ENCODE measurements at regions not wholly inside any gene's neighbourhood (a gene's known extent, or its start where the extent isn't known, plus 50 kb on each side); places are given as distances from the start of the nearest gene placed in this dataset.

- DNase-seq (ENCODE audit: low spot score) = no peak
- in situ Hi-C loops (cut with MboI; ENCODE audit: low pct_unique_long_range_greater_than_20kb, low sequenced_read_pairs, unreplicated experiment) = no loop called here
- TF ChIP-seq CTCF (IDR thresholded peaks at IDR 0.05; ENCODE audit: extremely low read depth, insufficient read depth, missing control alignments) = no peak
Measured at GRCh38 chr5:167128581-167128980, 1162.9 kb upstream of the WWC1 start.

- no peak for DNase-seq (ENCODE audit: low spot score)
- no peak for TF ChIP-seq CTCF (IDR thresholded peaks at IDR 0.05; ENCODE audit: extremely low read depth, insufficient read depth, missing control alignments)
- in situ Hi-C loops (cut with MboI; ENCODE audit: low pct_unique_long_range_greater_than_20kb, low sequenced_read_pairs, unreplicated experiment) = no loop called here
Measured at GRCh38 chr5:167140548-167141291, 1150.7 kb upstream of the WWC1 start.

GRCh38 chr5:167143716-167144115 is 1147.7 kb upstream of the WWC1 start:
- no peak for DNase-seq (ENCODE audit: low spot score)
- in situ Hi-C loops (cut with MboI; ENCODE audit: low pct_unique_long_range_greater_than_20kb, low sequenced_read_pairs, unreplicated experiment) = no loop called here
- TF ChIP-seq CTCF (IDR thresholded peaks at IDR 0.05; ENCODE audit: extremely low read depth, insufficient read depth, missing control alignments) = no peak

- TF ChIP-seq CTCF (IDR thresholded peaks at IDR 0.05; ENCODE audit: extremely low read depth, insufficient read depth, missing control alignments) = no peak
- no peak for DNase-seq (ENCODE audit: low spot score)
- in situ Hi-C loops (cut with MboI; ENCODE audit: low pct_unique_long_range_greater_than_20kb, low sequenced_read_pairs, unreplicated experiment) = no loop called here
Measured at GRCh38 chr5:167145841-167146240, 1145.6 kb upstream of the WWC1 start.

GRCh38 chr5:167147879-167148278 is 1143.6 kb upstream of the WWC1 start:
- in situ Hi-C loops (cut with MboI; ENCODE audit: low pct_unique_long_range_greater_than_20kb, low sequenced_read_pairs, unreplicated experiment) = no loop called here
- TF ChIP-seq CTCF (IDR thresholded peaks at IDR 0.05; ENCODE audit: extremely low read depth, insufficient read depth, missing control alignments) = no peak
- DNase-seq (ENCODE audit: low spot score) = no peak

- in situ Hi-C loops (cut with MboI; ENCODE audit: low pct_unique_long_range_greater_than_20kb, low sequenced_read_pairs, unreplicated experiment) = no loop called here
- TF ChIP-seq CTCF (IDR thresholded peaks at IDR 0.05; ENCODE audit: extremely low read depth, insufficient read depth, missing control alignments) = no peak
- no peak for DNase-seq (ENCODE audit: low spot score)
Measured at GRCh38 chr5:167150661-167151060, 1140.8 kb upstream of the WWC1 start.
